ENCODE measurements at regions not wholly inside any gene's neighbourhood (a gene's known extent, or its start where the extent isn't known, plus 50 kb on each side); places are given as distances from the start of the nearest gene placed in this dataset.

- no peak for TF ChIP-seq CTCF (IDR thresholded peaks at IDR 0.05; ENCODE audit: poor library complexity)
- TF ChIP-seq EZH2 (IDR thresholded peaks at IDR 0.05; ENCODE audit: borderline replicate concordance): no peak
- TF ChIP-seq EZH2phosphoT487 (IDR thresholded peaks at IDR 0.05; ENCODE audit: low read depth, severe bottlenecking, unreplicated experiment): no peak
Measured at GRCh38 chr5:60379907-60380306, 320.1 kb downstream of the DEPDC1B start.
